ENCODE measurements at regions not wholly inside any gene's neighbourhood (a gene's known extent, or its start where the extent isn't known, plus 50 kb on each side); places are given as distances from the start of the nearest gene placed in this dataset.

- DNase-seq (ENCODE audit: low read depth in 2 of 2) = no peak
These were observed 49.8 kb upstream of the HMX1 start for GRCh38 chr4:8921465-8921864.

Measured in activated CD4-positive, alpha-beta T cell treated with anti-CD3 and anti-CD28 coated beads for 24 hours (primary cell).